ENCODE measurements at regions not wholly inside any gene's neighbourhood (a gene's known extent, or its start where the extent isn't known, plus 50 kb on each side); places are given as distances from the start of the nearest gene placed in this dataset.

DNA sequence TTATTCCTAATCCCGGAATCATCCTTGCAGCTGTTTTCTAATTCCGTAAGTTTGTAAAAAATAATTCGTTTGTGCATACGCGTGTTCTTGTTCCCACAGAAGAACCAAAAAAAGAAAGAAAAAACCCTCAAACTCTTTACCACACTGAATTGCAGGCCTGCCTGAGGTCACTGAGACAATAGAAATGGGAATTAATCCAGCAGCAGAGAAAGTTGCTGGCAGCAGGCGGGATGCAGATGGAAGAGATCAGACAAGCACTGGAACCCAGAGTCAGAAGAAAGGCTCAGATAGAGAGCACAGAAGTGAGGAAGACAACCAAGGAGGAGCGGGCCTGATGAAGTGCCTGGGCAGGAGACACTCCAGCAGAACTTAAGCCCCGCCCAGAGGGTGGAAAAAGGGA, 141.5 kb upstream of the VWC2 start:
- Histone ChIP-seq H3K36me3 (ENCODE audit: control insufficient read depth, insufficient read depth, low read length) (no peaks in the 10 kb centered on the region), H3K4me3 (replicated peaks; ENCODE audit: low read depth, low read length) (no peak overlapping the region), H3K27me3 (replicated peaks; ENCODE audit: control insufficient read depth, insufficient read depth, low read length) (no peaks in the 10 kb centered on the region; the same call in 1 of the 2 replicates)
- DNase-seq (ENCODE audit: extremely low read depth, insufficient read length), result no peak
- TF ChIP-seq CTCF (IDR thresholded peaks at IDR 0.05; ENCODE audit: insufficient read depth, low read length, poor library complexity, severe bottlenecking), result no peak

- Histone ChIP-seq H3K27me3 (replicated peaks; ENCODE audit: control insufficient read depth, insufficient read depth, low read length) (no peaks in the 10 kb centered on the region; the same call in 1 of the 2 replicates), H3K36me3 (ENCODE audit: control insufficient read depth, insufficient read depth, low read length) (no peaks in the 10 kb centered on the region), H3K4me3 (replicated peaks; ENCODE audit: low read depth, low read length) (no peak overlapping the region)
- DNase-seq (ENCODE audit: extremely low read depth, insufficient read length), result no peak
- TF ChIP-seq CTCF (IDR thresholded peaks at IDR 0.05; ENCODE audit: insufficient read depth, low read length, poor library complexity, severe bottlenecking), result peak; percentile 31
Measured at GRCh38 chr7:49635800-49636199, 137.6 kb upstream of the VWC2 start.

GRCh38 chr7:49636400-49636799, 137.0 kb upstream of the VWC2 start:
- no peak overlapping the region for H3K4me3 ChIP-seq (replicated peaks; ENCODE audit: low read depth, low read length)
- TF ChIP-seq CTCF (IDR thresholded peaks at IDR 0.05; ENCODE audit: insufficient read depth, low read length, poor library complexity, severe bottlenecking), result no peak
- no peaks in the 10 kb centered on the region; the same call in 1 of the 2 replicates for H3K27me3 ChIP-seq (replicated peaks; ENCODE audit: control insufficient read depth, insufficient read depth, low read length)
- no peaks in the 10 kb centered on the region for H3K36me3 ChIP-seq (ENCODE audit: control insufficient read depth, insufficient read depth, low read length)
- no peak for DNase-seq (ENCODE audit: extremely low read depth, insufficient read length)

GRCh38 chr7:49638166-49638565, 135.3 kb upstream of the VWC2 start:
- Histone ChIP-seq H3K36me3 (ENCODE audit: control insufficient read depth, insufficient read depth, low read length) (no peaks in the 10 kb centered on the region), H3K4me3 (replicated peaks; ENCODE audit: low read depth, low read length) (no peak overlapping the region), H3K27me3 (replicated peaks; ENCODE audit: control insufficient read depth, insufficient read depth, low read length) (no peaks in the 10 kb centered on the region)
- DNase-seq (ENCODE audit: extremely low read depth, insufficient read length), result no peak
- no peak for TF ChIP-seq CTCF (IDR thresholded peaks at IDR 0.05; ENCODE audit: insufficient read depth, low read length, poor library complexity, severe bottlenecking)

GRCh38 chr7:49639068-49639593, 134.3 kb upstream of the VWC2 start:
- no peak for DNase-seq (ENCODE audit: extremely low read depth, insufficient read length)
- Histone ChIP-seq H3K27me3 (replicated peaks; ENCODE audit: control insufficient read depth, insufficient read depth, low read length) (no peaks in the 10 kb centered on the region), H3K36me3 (ENCODE audit: control insufficient read depth, insufficient read depth, low read length) (no peaks in the 10 kb centered on the region), H3K4me3 (replicated peaks; ENCODE audit: low read depth, low read length) (no peak overlapping the region)
- TF ChIP-seq CTCF (IDR thresholded peaks at IDR 0.05; ENCODE audit: insufficient read depth, low read length, poor library complexity, severe bottlenecking), result no peak

- no peaks in the 10 kb centered on the region for H3K27me3 ChIP-seq (replicated peaks; ENCODE audit: control insufficient read depth, insufficient read depth, low read length)
Measured at GRCh38 chr7:49639808-49640207, 133.6 kb upstream of the VWC2 start.

More at GRCh38 chr7:49639808-49640207, 133.6 kb upstream of the VWC2 start:
- Histone ChIP-seq H3K36me3 (ENCODE audit: control insufficient read depth, insufficient read depth, low read length) (no peaks in the 10 kb centered on the region), H3K4me3 (replicated peaks; ENCODE audit: low read depth, low read length) (no peak overlapping the region)
- no peak for DNase-seq (ENCODE audit: extremely low read depth, insufficient read length)
- no peak for TF ChIP-seq CTCF (IDR thresholded peaks at IDR 0.05; ENCODE audit: insufficient read depth, low read length, poor library complexity, severe bottlenecking)
